GM21360 (cell line): ENCODE measurements at regions not wholly inside any gene's neighbourhood (a gene's known extent, or its start where the extent isn't known, plus 50 kb on each side); places are given as distances from the start of the nearest gene placed in this dataset.
A peak's percentile ranks its signal among the peaks of the same experiment; 100 is the strongest.
"Not testable (repeated sequence)": the region's sequence is repeated elsewhere in the genome, so short reads cannot be mapped to it uniquely, and the experiment has no call there.

Experiments
- ATAC-seq: cut with Tn5 transposase; IDR thresholded peaks from one replicate; pipeline ENCODE4 v1.9.1; 2021; ENCODE audit warnings: mild to moderate bottlenecking, moderate library complexity; ENCODE audit not compliant: unreplicated experiment

DNA sequence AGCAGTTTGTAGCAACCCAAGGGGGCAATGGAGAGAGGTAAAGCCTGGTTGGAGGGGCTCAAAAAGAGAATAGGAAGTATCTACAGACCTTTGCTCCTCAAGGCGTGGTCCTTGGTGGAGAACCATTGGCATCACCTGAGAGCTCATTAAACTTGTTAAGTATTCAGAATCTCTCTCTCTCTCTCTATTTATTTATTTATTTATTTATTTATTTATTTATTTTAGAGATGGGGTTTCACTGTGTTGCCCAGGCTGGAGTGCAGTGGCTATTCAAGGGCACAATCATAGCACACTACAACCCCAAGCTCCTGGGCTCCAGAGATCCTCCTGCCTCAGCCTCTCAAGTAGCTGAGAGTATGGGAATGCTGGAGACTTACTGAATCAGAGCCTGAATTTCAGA lies 193.1 kb upstream of the ADCY2 start:
- ATAC-seq: no peak

DNA sequence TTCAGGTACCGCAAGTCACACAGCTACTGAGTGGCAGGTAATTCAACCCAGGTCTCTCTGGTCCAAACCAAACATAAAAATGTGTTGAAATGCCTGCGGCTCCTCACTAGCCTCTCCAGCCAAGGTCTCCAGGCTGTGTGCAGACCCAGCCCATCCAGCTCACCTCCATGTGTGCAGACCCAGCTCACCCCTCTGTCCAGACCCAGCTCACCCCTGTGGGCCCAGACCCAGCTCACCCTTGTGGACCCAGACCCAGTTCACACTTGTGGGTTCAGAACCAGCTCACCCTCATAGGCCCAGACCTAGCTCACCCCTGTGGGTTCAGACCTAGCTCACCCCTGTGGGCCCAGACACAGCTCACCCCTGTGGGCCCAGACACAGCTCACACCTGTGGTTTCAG lies 188.0 kb upstream of the ADCY2 start:
- no peak for ATAC-seq

DNA sequence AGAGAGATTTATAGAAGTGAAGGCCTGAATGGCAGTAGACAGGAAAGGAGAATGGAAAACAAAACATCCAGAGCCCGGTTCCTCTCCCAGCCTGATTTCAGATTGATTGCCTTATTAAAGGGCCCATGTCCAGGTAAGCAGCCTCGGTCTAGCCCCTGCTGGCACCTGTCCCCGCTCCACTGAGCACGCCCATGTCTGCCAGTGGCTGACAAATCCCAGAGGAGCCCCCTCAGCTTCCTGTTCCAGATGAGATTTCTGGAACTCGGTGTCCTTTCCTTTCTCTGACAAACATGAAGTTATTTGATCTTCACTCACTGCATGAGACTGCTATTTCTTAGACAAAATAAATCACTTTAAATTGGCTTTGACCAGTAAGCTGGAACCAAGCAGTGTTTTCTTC lies 187.0 kb upstream of the ADCY2 start:
- ATAC-seq: no peak

DNA sequence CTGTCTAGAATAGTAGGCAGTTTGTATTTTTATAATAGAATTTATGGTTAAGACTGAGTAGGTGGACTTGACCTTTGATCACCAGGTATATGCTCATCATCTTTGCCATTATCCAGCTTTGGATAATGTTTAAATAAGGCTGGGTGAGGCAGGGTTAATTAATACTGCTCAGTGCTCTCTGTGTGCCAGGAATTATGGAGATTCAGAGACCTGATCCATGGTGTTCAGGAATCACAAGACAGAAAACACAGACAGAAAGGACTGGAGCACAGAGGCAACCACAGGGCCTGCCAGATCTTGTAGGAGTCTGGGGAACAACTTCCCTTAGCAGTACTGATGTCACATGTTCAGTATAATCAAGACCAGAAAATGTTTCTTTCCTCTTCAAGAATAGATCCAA lies 186.3 kb upstream of the ADCY2 start:
- no peak for ATAC-seq

DNA sequence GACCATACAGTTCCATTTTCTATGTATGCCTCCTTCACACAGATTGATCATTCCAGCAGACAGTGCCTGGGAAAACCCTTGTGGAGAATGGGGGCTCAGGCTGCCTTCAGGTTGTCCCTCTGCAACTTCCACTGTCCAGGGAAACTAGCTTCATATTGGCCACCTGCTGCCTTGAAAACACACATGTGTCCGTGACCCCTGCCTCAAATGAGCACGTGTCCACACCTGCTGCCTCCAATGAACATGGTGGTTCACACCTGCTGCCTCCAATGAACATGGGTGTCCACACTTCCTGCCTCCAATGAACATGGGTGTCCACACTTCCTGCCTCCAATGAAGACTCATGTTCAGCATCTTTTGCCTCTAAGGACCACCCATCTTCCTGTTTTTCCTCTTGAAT lies 185.4 kb upstream of the ADCY2 start:
- ATAC-seq: no peak

DNA sequence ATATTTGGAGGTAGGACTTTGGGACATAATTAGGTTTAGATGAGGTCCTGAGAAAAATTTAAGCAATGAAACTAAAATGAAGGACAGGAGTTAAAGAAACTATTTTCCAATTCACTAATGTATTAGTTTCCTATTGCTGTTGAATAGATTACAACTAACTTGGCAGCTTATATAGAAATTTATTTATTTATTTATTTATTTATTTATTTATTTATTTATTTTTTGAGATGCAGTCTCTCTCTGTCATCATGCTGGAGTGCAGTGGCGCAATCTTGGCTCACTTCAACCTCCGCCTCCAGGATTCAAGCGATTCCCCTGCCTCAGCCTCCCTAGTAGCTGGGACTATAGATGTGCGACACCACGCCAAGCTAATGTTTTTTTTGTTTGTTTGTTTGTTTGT lies 182.4 kb upstream of the ADCY2 start:
- ATAC-seq: no peak

DNA sequence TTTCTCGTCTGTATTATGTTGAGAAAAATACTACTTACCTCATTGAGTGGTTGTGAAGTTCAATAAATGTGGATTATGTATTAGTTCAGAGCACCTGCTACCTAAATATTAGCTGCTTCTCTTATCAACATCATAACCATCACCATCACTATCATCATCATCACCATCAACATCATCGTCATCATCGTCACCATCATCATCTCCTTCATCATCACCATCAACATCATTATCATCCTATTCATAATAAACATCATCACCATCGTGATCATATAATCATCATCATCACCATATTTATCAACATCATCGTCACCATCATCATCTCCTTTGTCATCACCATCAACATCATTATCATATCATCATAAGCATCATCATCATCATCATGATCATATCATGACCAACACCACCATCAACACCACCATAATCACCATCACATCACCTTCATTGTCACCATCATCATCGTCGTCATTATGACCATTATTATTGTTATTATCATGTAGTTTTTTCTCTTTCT lies 181.0 kb upstream of the ADCY2 start:
- no peak for ATAC-seq

DNA sequence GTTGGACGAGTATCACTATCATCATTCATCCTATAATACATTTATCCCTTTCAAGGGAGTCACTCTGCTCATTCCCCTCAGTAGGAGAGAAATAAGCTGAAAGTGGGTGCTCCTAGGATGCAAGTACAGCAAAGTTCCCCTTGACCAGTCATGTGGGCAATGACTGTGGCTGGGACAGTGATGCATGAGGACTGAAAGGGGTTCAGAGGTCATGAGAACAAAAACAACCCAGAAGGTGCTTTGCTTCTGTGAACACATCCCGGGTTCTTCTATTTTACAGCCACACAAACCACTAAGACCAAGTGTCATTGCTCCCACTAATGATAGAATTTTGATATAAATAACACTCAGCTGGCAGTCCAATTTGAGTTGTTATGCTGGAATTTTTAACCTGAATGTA lies 177.8 kb upstream of the ADCY2 start:
- no peak for ATAC-seq

DNA sequence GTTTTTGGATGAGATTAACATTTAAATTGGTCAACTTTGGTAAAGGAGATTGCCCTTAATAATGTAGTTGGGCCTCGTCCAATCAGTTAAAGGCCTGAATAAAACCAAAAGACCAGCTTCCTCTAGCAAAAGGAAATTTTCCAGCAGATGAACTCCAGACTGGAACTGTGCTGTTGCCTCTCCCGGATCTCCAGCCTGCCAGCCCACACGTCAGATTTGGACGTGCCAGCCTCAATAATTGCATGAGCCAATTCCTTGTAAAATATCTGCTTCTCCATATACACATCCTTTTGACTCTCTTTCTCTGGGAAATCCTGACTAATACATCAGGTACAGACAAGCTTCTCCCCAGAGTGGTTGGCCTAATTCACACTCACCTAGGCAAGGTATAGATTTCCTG lies 175.8 kb upstream of the ADCY2 start:
- no peak for ATAC-seq

DNA sequence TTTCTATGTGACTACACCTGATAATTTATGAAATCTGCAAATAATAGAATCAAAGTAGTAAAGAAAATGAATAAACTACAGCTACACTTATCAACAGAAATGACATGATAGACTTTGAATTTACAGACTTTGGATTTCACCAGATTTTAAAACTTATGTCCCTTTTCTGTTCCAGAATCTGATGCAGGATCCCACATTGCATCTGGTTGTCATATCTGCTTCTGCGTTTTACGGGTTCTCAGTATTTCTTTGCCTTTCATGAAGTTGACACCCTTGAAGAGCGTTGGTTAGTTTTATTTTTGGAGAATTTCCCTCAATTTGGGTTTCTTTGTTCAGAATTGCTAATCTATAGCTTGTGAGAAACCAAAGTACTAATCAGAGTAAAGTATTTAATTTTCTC lies 174.9 kb upstream of the ADCY2 start:
- no peak for ATAC-seq

DNA sequence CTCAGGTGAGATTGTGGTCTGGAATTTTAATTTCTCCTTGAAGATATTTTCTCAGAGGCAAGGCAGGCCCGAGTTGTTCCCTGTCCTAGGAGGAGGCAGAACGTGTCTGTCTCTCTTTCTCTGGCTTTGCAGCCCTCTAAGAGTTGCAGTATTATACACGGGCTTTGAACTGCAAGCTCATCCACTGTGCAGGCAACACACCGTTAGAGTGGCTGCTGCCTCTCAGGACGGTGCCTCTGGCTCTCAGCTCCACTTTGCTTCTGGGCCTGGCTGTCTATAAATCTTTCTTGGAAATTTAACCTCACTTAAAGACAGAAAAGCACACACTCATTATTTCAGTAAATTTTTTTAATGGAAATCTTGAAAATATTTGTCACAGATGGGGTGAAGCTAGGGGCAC lies 170.1 kb upstream of the ADCY2 start:
- no peak for ATAC-seq

DNA sequence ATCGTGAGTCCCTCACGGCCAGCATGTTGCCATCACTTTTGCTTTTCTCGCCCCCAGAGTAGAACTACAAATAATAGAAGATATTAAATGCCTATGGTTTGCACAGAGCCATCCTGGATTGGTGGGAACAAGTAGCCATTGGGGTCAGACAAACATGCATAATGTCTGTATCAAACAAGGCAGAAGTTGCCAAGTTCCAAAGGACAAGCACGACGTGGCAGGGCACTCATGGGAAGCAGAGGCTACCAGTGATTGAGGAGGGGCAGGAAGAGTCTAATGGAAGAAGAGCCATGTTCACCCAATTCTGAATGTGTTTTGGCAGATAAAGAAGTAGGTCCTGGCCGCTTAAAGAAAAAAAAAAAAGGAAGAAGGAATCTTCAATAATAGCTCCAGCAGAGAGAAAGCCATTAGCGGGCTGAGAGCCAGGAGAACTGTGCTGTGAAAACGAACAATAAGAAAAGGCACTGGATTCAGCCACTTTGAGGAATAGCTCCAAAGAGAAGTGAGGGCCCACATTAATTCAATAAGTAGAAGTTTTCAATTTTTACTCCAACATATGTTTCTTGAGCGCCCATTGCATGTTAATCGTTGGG lies 153.7 kb upstream of the ADCY2 start:
- no peak for ATAC-seq

DNA sequence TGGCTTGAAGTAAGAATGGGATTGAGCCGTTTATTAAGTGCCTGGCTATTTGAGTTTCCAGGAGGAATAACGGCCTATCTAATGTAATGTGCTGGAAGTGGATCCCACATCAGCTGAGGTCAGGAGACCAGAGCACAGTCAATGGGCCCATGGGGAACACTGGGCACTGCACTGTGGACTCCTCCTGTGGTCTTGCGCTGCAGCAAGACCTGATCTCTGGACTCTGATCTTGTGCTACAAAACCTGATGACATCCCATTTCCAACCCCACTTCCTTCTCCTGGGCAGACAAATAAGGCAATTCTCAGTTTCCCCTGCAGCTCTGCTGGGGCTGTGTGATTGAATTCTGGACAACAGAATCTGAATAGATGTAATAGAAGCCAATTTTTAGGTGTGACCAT lies 151.7 kb upstream of the ADCY2 start:
- no peak for ATAC-seq

DNA sequence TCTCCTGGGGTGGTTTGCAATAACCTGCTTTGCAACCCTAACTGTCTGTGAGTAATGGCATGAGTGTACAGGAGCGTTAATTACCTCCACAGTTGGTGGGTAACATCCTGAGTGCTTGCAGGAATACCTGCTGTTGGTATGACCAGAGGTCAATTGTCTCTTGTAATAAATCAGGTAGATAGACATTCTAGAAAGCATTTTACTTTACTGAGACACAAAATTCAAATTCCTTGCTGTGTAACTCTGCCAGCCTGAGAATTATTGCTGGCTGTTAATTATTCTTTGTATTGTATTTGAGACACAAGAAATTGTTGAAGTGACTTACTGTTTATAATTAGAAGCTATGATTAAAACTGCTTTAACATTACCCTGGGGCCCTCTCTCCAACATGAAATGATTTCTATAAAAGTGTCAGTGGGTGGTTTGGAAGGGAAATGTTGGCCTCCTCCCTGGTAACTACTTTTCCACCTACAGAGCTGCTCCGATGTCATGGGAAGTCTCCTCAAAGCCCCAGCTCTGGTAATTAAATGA lies 150.8 kb upstream of the ADCY2 start:
- no peak for ATAC-seq

DNA sequence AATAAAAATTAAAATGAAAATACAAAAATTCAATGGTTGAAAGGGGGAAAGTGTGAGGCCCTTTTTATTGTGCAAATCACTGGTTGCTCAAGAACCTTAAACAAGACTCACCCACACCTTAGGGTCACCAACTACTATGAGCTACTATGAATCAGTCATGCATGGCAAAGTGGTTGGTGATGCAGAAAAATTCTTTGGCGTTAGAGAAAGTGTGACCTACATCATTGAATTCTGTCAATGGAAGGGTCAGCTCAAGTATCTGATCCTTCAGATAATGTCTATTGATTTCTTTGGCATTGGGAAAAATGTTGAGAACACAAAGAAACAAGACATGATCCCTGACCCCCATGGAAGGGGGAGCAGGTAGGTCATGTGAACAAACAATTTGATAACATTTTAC lies 149.7 kb upstream of the ADCY2 start:
- no peak for ATAC-seq

DNA sequence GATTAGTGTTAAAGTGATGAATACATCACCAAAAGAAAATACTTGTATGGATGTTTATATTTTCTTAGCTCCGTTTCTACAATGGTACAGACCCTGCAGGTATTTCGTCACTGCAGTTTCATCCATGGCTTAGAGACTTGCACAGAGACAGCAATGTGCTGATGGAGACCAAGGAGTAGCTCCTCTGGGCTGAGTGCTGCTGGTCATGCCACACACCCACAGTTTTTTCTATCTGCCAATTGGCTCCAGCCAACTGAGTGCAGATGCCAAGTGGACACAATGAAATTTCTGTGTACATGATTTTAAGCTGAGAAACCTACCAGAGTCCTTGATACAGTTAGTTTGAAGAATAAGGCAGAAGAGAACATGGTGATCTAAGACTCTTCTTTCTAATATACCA lies 145.9 kb upstream of the ADCY2 start:
- ATAC-seq: no peak

DNA sequence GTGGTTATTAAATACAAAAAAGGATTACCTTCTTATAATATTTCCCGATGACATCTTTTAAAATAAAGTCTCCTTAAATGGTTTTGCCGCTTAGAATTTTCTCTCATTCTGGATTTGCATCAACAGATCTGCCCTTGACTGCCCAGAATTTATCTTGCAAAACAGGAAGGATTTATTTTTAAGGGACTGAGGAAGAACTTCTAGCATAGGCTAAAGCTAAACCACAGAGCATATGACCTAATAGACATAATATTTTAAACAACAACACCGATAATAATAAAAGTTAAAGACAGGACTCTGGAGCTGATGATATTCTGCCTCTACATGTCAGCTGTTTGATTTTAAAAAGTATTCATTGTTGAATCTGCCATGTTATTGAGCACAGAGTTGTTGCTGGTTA lies 145.3 kb upstream of the ADCY2 start:
- no peak for ATAC-seq

DNA sequence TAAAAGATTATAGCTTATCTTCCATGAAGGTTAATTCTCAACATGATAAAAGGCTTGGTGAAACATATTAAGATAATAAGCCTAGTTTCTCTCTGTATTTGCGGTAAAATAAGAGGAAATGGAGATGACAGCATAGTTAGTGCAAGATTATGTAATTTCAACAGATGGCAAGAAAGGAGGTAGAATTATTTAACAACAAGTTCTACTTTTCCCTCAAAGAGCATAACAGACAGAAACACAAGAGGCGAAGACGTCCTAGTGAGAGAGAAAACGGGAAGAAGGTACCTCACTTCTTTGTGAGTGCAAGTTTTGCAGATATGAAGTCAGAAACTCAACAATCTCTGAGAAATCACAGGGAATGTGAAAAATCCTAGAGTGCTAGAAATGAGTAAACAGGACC lies 144.8 kb upstream of the ADCY2 start:
- no peak for ATAC-seq

DNA sequence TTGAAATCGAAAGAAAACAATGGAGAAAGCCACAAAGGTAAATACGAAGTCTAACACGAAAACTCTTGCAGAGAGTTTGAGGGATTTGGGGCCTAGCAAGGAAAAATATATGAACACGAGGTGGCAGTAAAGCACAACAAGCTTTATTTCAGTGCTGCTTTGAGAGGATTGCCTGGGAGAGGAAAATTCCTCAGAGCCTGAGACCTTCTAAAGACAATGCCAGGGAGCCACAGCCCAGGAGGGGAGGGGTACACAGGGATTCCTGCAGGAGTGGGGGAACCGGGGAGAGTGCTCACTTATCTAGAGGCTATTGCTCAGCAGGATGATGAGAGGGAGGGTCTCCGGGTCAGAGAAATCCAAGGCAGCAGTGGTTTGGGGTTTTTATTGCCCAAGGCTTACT lies 134.9 kb upstream of the ADCY2 start:
- ATAC-seq: peak; percentile 55

DNA sequence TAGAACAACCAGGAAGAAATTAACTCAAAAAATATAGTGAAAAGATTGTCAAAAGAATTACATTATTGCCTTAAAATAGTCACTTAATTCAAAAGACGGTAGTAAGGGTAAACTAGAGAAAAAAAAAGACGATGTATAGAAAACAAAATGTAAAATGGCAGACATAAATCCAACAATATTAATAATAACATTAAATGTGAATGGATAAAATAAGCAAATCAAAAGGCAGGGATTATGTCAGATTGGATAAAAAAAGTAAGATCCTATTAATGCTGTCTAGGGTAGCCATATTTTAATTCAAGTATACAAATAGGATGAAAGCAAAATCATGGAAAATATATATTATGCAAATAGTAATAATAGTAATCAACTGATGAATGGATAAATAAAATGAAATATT lies 134.0 kb upstream of the ADCY2 start:
- no peak for ATAC-seq

DNA sequence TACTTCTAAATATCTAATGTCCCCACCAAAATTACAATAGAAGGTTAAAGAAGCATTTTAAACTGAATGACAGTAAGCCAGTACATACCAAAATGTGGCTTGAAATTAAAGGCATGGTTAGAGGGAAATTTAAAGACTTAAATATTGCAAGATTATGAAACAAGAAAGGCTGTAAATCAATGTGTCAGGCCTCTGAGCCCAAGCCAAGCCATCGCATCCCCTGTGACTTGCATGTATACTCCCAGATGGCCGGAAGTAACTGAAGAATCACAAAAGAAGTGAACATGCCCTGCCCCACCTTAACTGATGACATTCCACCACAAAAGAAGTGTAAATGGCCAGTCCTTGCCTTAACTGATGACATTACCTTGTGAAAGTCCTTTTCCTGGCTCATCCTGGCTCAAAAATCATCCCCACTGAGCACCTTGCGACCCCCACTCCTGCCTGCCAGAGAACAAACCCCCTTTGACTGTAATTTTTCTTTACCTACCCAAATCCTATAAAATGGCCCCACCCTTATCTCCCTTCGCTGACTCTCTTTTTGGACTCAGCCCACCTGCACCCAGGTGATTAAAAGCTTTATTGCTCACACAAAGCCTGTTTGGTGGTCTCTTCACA lies 132.4 kb upstream of the ADCY2 start:
- not testable (repeated sequence) for ATAC-seq

DNA sequence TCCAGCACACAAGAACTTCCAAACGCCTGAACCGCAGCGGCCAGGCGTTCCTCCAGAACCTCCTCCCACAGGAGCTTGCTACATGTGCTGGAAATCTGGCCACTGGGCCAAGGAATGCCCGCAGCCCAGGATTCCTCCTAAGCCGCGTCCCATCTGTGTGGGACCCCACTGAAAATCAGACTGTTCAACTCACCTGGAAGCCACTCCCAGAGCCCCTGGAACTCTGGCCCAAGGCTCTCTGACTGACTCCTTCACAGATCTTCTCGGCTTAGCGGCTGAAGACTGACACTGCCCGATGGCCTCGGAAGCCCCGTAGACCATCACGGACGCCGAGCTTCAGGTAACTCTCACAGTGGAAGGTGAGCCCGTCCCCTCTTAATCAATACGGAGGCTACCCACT lies 130.2 kb upstream of the ADCY2 start:
- ATAC-seq: not testable (repeated sequence)

DNA sequence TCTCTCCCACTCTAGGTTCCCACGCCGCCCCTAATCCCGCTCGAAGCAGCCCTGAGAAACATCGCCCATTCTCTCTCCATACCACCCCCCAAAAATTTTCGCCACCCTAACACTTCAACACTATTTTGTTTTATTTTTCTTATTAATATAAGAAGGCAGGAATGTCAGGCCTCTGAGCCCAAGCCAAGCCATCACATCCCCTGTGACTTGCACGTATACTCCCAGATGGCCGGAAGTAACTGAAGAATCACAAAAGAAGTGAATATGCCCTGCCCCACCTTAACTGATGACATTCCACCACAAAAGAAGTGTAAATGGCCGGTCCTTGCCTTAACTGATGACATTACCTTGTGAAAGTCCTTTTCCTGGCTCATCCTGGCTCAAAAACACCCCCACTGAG lies 127.2 kb upstream of the ADCY2 start:
- not testable (repeated sequence) for ATAC-seq
